HepG2 (cell line): ENCODE measurements at regions not wholly inside any gene's neighbourhood (a gene's known extent, or its start where the extent isn't known, plus 50 kb on each side); places are given as distances from the start of the nearest gene placed in this dataset.

Source experiments
- ATAC-seq: fragments of 200-7000 bp; cut with Tn5 transposase; 3 replicates; pipeline ENCODE4 v1.9.1; 2020; ENCODE audit warnings: mild to moderate bottlenecking, moderate library complexity
- BruUV-seq: library from RNA; stranded (reverse); fragments of 400-500 nt; replicated peaks from 2 replicates; lab custom pipeline; 2021; lab: Mats Ljungman, UMichigan
- CTCF ChIA-PET: fragments of 300-600 bp; formaldehyde crosslinking; extraction: SDS; loops from one replicate; lab custom pipeline; 2021; ENCODE audit warnings: low total read pairs, inconsistent platforms, low intra/inter-chr PET ratio; lab: Yijun Ruan, JAX
- POLR2A ChIA-PET: fragments of 350-600 bp; sonication (Branson Sonifier 250); formaldehyde crosslinking; loops from one replicate; lab custom pipeline; 2020; ENCODE audit warnings: antibody characterized with exemption, inconsistent platforms; lab: Yijun Ruan, JAX
- DNase-seq: peaks from one replicate; pipeline ENCODE4 v3.0.0-alpha.2; 2015; ENCODE audit warnings: low spot score
- FAIRE-seq: peaks from 3 replicates; lab custom pipeline; 2011; peaks lifted over from hg19 to GRCh38; lab: Jason Lieb, UNC
- H2AFZ ChIP-seq: one replicate; pipeline ENCODE4 v1.6.1; 2011; ENCODE audit warnings: low read length, inconsistent platforms
- H3K27ac ChIP-seq: fragments of 300-600 bp; 3 replicates; pipeline ENCODE4 v1.8.0; 2011; ENCODE audit warnings: mixed run types, mild to moderate bottlenecking, mixed read lengths, low read length, inconsistent platforms; ENCODE audit not compliant: insufficient read depth; ENCODE audit errors: extremely low read length
- H3K27me3 ChIP-seq, 2 experiments: fragments of 200-600 bp in 1 of 2; 2 replicates in 1 of 2; 3 replicates in 1 of 2; pipeline versions ENCODE4 v1.6.0 to v1.8.0; 2011; ENCODE audit warnings: low read length in 2 of 2, mild to moderate bottlenecking in 2 of 2, moderate library complexity in 2 of 2, inconsistent platforms in 1 of 2; ENCODE audit not compliant: insufficient read depth in 2 of 2, control insufficient read depth in 1 of 2
- H3K36me3 ChIP-seq, 2 experiments: fragments of 200-600 bp in 1 of 2; replicated peaks in 1 of 2; 2 replicates in 1 of 2; 3 replicates in 1 of 2; pipeline versions ENCODE4 v1.5.1 to v1.8.0; 2011; ENCODE audit warnings: low read length in 2 of 2, inconsistent platforms in 1 of 2; ENCODE audit not compliant: insufficient read depth in 2 of 2, control insufficient read depth in 1 of 2
- H3K4me1 ChIP-seq: 2 replicates; pipeline ENCODE4 v1.5.1; 2012; ENCODE audit warnings: low read length, inconsistent platforms; ENCODE audit not compliant: insufficient read depth
- H3K4me2 ChIP-seq: 2 replicates; pipeline ENCODE4 v1.6.0; 2011; ENCODE audit warnings: low read depth, low read length, inconsistent platforms
- H3K4me3 ChIP-seq, 3 experiments: fragments of 200-600 bp in 1 of 3; sonication (generic), shearing (Covaris generic) in 1 of 3; replicated peaks in 1 of 3; 2 replicates each; pipeline ENCODE4 v1.5.1; 2011 to 2016; ENCODE audit warnings: low read length in 3 of 3, inconsistent platforms in 2 of 3, low read depth in 2 of 3, mild to moderate bottlenecking in 2 of 3, control low read depth in 1 of 3, mixed read lengths in 1 of 3; ENCODE audit not compliant: insufficient read depth in 1 of 3
- H3K79me2 ChIP-seq: one replicate; pipeline ENCODE4 v1.6.1; 2011; ENCODE audit warnings: low read length, inconsistent platforms; ENCODE audit not compliant: insufficient read depth
- H3K9ac ChIP-seq: 2 replicates; pipeline ENCODE4 v1.6.0; 2011; ENCODE audit warnings: mild to moderate bottlenecking, low read depth, low read length, inconsistent platforms; ENCODE audit not compliant: insufficient read depth
- H3K9me3 ChIP-seq: 2 replicates; pipeline ENCODE4 v1.5.1; 2012; ENCODE audit warnings: mild to moderate bottlenecking, low read length
- H4K20me1 ChIP-seq: 2 replicates; pipeline ENCODE4 v1.6.0; 2011; ENCODE audit warnings: inconsistent platforms, mild to moderate bottlenecking, low read length, moderate library complexity; ENCODE audit not compliant: insufficient read depth
- AGO2 ChIP-seq: fragments of 200-400 bp; formaldehyde crosslinking; optimal IDR thresholded peaks from 2 replicates; pipeline ENCODE3; 2017; ENCODE audit warnings: mild to moderate bottlenecking, low read depth, low read length, moderate library complexity
- HES4 ChIP-seq: sonication (generic); formaldehyde crosslinking; IDR thresholded peaks from 2 replicates; pipeline ENCODE4 v1.9.0; 2021; ENCODE audit warnings: mild to moderate bottlenecking, missing genetic modification reagents, borderline replicate concordance
- HOXA5 ChIP-seq: sonication (generic); formaldehyde crosslinking; IDR thresholded peaks from 2 replicates; pipeline ENCODE4 v1.4.0; 2020; ENCODE audit warnings: missing genetic modification reagents
- HOXA7 ChIP-seq: sonication (generic); formaldehyde crosslinking; IDR thresholded peaks from 2 replicates; pipeline ENCODE4 v1.8.1; 2022; ENCODE audit warnings: mild to moderate bottlenecking, missing genetic modification reagents, moderate library complexity
- KMT2B ChIP-seq: IDR thresholded peaks from 2 replicates; pipeline ENCODE4 v1.6.1; 2016; ENCODE audit warnings: missing genetic modification reagents, missing compliant biosample characterization
- PRPF4 ChIP-seq: fragments of 200-400 bp; formaldehyde crosslinking; IDR thresholded peaks from 2 replicates; pipeline ENCODE4 v1.6.1; 2016; ENCODE audit warnings: low read length, low read depth; ENCODE audit not compliant: poor library complexity, severe bottlenecking
- RELA ChIP-seq: sonication (generic); formaldehyde crosslinking; IDR thresholded peaks from 2 replicates; pipeline ENCODE4 v1.4.0; 2020; ENCODE audit warnings: missing genetic modification reagents
- SCMH1 ChIP-seq: sonication (generic); formaldehyde crosslinking; IDR thresholded peaks from 2 replicates; pipeline ENCODE4 v1.9.0; 2021; ENCODE audit warnings: missing genetic modification reagents, mild to moderate bottlenecking, borderline replicate concordance
- SMAD3 ChIP-seq: sonication (generic); formaldehyde crosslinking; IDR thresholded peaks from 2 replicates; pipeline ENCODE4 v1.4.0; 2020; ENCODE audit warnings: missing genetic modification reagents
- SRSF9 ChIP-seq: fragments of 200-400 bp; formaldehyde crosslinking; IDR thresholded peaks from 2 replicates; pipeline ENCODE4 v1.6.1; 2018; ENCODE audit warnings: borderline replicate concordance, mild to moderate bottlenecking, low read depth, low read length; ENCODE audit not compliant: insufficient read depth, poor library complexity, severe bottlenecking
- TBL1XR1 ChIP-seq: fragments of 150-350 bp; IDR thresholded peaks from 2 replicates; pipeline ENCODE4 v1.6.1; 2014; ENCODE audit warnings: borderline replicate concordance, low read length; ENCODE audit not compliant: partially characterized antibody
- ZFP90 ChIP-seq: sonication (generic); formaldehyde crosslinking; IDR thresholded peaks from 2 replicates; pipeline ENCODE4 v1.8.0; 2022; ENCODE audit warnings: missing genetic modification reagents, mild to moderate bottlenecking, inconsistent platforms, borderline replicate concordance
- ZNF12 ChIP-seq: sonication (generic); formaldehyde crosslinking; IDR thresholded peaks from 2 replicates; pipeline ENCODE4 v1.5.0; 2020; ENCODE audit warnings: missing genetic modification reagents
- ZNF256 ChIP-seq: sonication (generic); formaldehyde crosslinking; conservative IDR thresholded peaks from 2 replicates; pipeline ENCODE4 v1.4.0; 2020; ENCODE audit warnings: missing genetic modification reagents
- ZNF547 ChIP-seq: sonication (generic); formaldehyde crosslinking; IDR thresholded peaks from 2 replicates; pipeline ENCODE4 v1.5.1; 2020; ENCODE audit warnings: mild to moderate bottlenecking, missing genetic modification reagents
- ZNF619 ChIP-seq: sonication (generic); formaldehyde crosslinking; IDR thresholded peaks from 2 replicates; pipeline ENCODE4 v1.4.0; 2020; ENCODE audit warnings: mild to moderate bottlenecking, missing genetic modification reagents
- in situ Hi-C: cut with HindIII; loops from 2 replicates; pipeline ENCODE4 v1.10.0; 2017; ENCODE audit warnings: low pct_unique_long_range_greater_than_20kb; ENCODE audit not compliant: extremely low pct_ligation_motif_present
- intact Hi-C: fragments of 100-400 bp; cut with micrococcal nuclease; formaldehyde crosslinking; loops from one replicate; pipeline ENCODE4 v1.10.0; 2022; ENCODE audit not compliant: unreplicated experiment
- TF ChIP-seq, protein P1 (sequence below): sonication (generic); formaldehyde crosslinking; IDR thresholded peaks from 2 replicates; pipeline ENCODE4 v1.5.0; 2020; ENCODE audit warnings: missing genetic modification reagents, mild to moderate bottlenecking, borderline replicate concordance
- TF ChIP-seq, protein P2 (sequence below): sonication (generic); formaldehyde crosslinking; IDR thresholded peaks from 2 replicates; pipeline ENCODE4 v1.5.1; 2020; ENCODE audit warnings: missing genetic modification reagents, mild to moderate bottlenecking, borderline replicate concordance

DNA sequence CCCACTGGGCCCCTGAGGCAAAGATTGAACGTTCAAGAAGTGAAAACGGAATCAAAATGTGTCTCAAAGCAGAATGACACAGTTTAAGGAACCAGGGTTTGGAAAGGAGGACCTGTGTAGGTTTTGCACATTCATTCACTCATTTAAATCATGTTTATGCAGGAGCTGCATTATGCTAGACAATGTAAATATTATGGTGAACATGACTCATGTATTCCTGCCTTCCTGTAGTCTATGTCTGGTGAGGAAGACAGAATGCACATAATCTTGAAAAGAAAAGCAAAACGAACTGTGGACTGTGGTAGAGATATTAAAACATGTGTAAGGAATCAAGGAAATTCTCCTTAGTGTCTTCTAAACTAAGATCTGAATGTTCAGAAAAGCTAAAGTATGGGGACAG lies 311.8 kb upstream of the SMIM31 start (continued):
- TF ChIP-seq ZFP90, result no peak
- TF ChIP-seq HES4 (CRISPR knock-in tag), result no peak
- TF ChIP-seq SMAD3, result no peak
- TF ChIP-seq KMT2B (CRISPR knock-in tag), result no peak
- no peak for TF ChIP-seq AGO2
- TF ChIP-seq, all 625 proteins: peak for 0

DNA sequence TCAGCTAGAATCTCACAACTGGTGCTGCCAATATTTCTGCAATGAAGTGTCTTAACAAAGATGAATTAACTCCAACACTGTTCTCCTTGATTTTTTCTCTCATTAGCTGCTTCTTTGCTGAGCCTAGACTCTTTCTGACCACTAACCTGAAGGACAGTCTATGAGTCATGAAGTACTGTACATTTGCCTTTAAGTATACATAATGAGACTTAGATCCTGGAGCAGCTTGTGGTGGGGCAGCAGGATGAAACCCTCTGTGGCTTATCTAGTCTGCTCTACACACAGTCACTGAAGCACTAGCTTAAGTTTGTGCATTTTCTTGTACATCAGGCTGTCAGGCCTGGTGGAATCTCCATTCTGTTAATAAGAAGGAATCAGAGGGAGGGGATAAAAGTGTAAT lies 307.4 kb upstream of the SMIM31 start:
- DNase-seq (no peak), ATAC-seq (no peak), FAIRE-seq (no peak)
- BruUV-seq, result no TSS peak
- no peak overlapping the region for H2AFZ ChIP-seq
- intact Hi-C loops, result no loop called here
- H3K27ac ChIP-seq, result no peak overlapping the region
- no peaks in the 10 kb centered on the region for H3K27me3 ChIP-seq
- no peaks in the 10 kb centered on the region for H3K79me2 ChIP-seq
- no peaks in the 10 kb centered on the region for H3K36me3 ChIP-seq
- ChIA-PET CTCF (no interaction called here), POLR2A (no interaction called here)
- no peaks in the 10 kb centered on the region for H3K4me1 ChIP-seq
- no peaks in the 10 kb centered on the region for H4K20me1 ChIP-seq
- H3K4me3 ChIP-seq, result no peak overlapping the region
- TF ChIP-seq PRPF4 (no peak), SCMH1 (CRISPR knock-in tag) (no peak), ZNF256 (CRISPR knock-in tag) (no peak), HOXA5 (CRISPR knock-in tag) (no peak), HOXA7 (CRISPR knock-in tag) (no peak), ZNF547 (no peak), RELA (CRISPR knock-in tag) (no peak), ZNF12 (no peak), ZNF619 (CRISPR knock-in tag) (no peak), TBL1XR1 (no peak), SRSF9 (no peak)
- TF ChIP-seq, protein P1, sequence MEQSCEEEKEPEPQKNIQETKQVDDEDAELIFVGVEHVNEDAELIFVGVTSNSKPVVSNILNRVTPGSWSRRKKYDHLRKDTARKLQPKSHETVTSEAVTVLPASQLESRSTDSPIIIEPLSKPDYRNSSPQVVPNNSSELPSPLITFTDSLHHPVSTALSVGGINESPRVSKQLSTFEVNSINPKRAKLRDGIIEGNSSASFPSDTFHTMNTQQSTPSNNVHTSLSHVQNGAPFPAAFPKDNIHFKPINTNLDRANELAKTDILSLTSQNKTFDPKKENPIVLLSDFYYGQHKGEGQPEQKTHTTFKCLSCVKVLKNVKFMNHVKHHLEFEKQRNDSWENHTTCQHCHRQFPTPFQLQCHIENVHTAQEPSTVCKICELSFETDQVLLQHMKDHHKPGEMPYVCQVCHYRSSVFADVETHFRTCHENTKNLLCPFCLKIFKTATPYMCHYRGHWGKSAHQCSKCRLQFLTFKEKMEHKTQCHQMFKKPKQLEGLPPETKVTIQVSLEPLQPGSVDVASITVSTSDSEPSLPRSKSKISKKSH, result no peak
- TF ChIP-seq, protein P2, sequence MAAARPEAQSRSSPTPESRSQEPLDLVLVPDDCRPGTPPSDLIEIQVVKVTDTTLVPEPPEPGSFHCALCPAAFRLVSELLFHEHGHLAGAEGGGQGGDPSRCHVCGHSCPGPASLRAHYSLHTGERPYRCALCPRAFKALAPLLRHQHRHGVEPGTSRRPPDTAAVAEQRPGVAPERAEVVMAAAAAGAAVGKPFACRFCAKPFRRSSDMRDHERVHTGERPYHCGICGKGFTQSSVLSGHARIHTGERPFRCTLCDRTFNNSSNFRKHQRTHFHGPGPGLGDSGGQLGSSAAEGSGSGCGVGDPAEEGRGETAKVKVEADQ (CRISPR knock-in tag), result no peak
- H3K9me3 ChIP-seq, result peaks cover 2% of the 10 kb centered on the region; the same call in 1 of the 2 replicates
- no peak overlapping the region for H3K9ac ChIP-seq
- no peak overlapping the region for H3K4me2 ChIP-seq
- in situ Hi-C loops, result no loop called here
